ENCODE measurements at regions not wholly inside any gene's neighbourhood (a gene's known extent, or its start where the extent isn't known, plus 50 kb on each side); places are given as distances from the start of the nearest gene placed in this dataset.

DNA sequence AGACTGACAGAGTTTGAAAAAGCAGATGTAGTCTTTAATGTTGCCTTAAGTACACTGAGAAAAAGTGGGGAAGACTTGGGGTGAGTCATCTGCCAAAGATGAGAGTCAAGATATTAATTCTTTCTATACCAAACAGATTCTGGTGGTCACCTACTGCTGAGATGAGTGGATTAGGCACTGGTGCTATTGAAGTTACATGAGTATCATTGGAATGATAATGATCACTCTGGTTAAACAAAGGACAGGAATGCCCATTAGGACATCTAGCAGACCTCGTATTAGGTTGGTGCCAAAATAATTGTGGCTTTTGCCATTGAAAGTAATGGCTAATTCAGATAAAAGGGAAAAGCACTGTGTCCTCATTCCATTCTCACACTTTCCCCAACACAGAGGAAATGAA is 1588.9 kb downstream of the KCNT2 start:
- DNase-seq (ENCODE audit: low read depth in 4 of 4, low spot score in 3 of 4): no peak

DNA sequence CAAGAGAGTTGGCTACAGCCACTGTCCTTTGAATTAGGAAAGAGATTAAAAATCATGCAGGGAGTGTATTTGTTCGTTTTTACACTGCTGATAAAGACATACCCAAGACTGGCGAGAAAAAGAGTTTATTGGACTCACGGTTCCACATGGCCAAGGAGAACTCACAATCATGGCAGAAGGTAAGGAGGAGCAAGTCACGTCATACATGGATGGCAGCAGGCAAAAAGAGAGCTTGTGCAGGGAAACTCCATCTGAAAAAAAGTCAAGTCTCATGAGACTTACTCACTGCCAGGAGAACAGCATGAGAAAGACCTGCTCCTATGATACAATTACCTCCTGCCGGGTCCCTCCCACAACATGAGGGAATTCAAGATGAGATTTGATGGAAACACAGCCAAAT is 1595.2 kb downstream of the KCNT2 start:
- no peak for DNase-seq (ENCODE audit: low read depth in 4 of 4, low spot score in 3 of 4)

DNA sequence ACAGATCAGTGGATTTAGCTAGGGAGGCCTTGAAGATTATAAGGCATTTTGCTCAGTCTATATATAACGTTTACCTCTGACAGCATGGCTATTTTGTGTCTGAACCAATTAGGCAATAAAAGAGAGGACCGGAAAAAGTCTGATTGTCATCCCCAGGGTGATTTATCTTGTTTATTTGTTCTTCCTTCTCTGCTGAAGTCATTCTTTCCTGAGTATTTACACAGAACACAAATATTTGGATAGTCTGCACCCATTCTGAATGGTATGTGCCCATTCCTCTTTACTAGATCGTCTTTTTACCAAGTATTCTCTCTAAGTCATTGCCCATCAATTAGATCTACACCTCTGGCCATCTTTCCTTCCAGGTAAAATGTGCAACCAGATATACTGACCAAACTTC is 1602.9 kb downstream of the KCNT2 start:
- DNase-seq (ENCODE audit: low read depth in 4 of 4, low spot score in 3 of 4): no peak

DNA sequence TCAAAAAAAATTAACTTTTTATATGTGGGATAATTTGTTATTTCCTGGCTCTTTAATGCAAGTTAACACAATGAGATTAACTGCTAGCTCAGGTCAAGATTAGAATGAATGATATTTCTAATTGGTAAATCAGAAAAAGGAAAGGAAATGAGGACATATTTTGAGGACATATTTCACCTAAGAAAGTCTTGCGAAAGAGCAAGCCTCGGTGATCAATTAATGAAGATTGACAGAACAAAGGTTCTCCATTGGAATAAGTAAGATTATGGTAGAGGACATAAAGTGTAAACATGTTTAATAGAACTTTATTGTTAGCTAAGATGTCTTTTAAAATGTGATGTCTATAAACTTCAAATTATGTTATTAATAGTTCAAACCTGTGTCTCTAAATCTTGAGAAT is 1617.8 kb downstream of the KCNT2 start:
- DNase-seq (ENCODE audit: low read depth in 4 of 4, low spot score in 3 of 4): no peak

DNA sequence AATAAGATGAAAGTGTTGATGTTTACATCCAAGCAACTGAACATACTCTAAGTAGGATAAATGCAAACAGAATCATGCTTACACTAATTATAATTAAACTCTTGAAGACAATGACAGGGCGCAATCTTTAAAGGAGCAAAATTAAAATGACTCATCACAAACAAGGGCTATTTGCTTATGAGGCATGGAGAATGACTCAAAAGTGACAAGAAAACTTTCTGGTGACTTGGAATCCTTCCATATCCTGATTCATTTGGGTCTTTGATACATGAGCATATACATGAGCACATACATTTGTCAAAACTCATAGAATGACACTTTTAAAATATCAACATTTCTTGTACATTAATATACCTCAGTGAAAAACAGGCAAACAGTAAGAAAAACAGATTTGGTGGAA is 1632.3 kb downstream of the KCNT2 start:
- no peak for DNase-seq (ENCODE audit: low read depth in 4 of 4, low spot score in 3 of 4)

DNA sequence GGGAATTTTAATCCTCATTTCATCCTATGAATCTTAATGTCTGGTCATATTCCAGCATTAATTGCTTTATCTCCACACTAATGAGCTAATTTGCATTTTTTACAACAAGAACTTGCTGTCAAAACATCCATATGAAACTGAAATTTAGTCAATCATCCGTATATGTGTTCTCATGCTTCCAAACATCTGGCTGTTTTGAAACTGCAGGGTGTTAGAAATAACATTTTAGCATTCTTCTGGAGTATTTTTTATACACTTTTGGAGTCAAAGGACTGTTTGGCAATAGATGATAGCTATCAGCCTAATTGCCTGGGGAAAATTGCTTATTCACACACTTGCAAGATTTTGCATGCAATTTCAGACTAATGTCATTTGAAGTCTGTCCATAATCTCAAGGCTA is 1639.3 kb downstream of the KCNT2 start:
- no peak for DNase-seq (ENCODE audit: low read depth in 4 of 4, low spot score in 3 of 4)

DNA sequence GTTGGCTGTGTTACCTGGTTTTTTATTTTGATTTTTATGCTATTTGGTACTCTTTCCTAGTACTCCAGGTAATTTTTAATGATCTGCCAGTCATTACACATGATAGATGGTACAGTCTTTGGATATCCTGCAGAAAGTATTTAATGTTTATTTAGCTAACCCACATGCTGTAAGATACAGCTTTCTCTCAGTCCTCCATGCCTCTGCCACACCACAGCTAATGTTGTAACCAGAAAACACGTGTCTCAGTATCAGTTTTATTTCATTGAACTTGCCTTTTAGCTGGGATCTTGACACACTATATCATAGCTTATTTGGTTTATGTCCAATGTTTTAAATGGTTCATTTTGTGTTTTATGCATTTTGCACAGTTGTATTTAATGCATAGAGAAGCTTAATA is 1648.4 kb downstream of the KCNT2 start:
- no peak for DNase-seq (ENCODE audit: low read depth in 4 of 4, low spot score in 3 of 4)

DNA sequence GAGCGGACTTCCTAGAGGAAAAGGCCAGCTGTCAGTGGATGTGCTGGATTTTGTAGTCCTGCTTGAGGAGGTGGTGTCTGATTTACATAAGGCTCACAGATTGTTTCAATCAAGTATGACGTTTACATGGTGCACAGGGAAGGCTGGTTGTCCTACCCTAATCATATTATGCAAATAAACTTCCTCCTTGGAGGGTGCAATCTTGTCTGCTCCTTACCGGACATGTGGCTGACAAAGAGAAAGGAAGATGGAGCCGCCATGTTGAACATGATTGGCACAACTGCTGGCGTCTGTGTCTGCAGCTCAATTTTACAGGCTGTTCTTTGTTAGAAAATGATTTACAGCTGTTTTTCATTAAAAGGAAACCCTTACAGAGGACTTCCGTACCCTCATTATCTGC is 1656.1 kb downstream of the KCNT2 start:
- no peak for DNase-seq (ENCODE audit: low read depth in 4 of 4, low spot score in 3 of 4)

DNA sequence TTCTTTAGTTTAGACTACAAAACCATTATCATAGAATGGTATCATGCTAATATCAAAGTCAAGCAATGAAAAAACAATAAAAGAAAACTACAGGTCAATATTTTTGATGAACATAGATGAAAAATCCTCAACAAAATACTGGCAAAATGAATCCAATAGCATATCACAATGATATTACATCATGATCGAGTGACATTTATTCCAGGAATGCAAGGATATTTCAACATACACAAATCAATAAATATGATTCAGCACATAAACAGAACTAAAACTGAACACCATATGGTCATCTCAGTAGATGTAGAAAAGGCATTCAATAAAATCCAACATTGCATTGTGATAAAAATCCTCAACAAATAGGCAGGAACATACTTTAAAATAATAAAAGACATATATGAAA is 1657.7 kb downstream of the KCNT2 start:
- no peak for DNase-seq (ENCODE audit: low read depth in 4 of 4, low spot score in 3 of 4)

DNA sequence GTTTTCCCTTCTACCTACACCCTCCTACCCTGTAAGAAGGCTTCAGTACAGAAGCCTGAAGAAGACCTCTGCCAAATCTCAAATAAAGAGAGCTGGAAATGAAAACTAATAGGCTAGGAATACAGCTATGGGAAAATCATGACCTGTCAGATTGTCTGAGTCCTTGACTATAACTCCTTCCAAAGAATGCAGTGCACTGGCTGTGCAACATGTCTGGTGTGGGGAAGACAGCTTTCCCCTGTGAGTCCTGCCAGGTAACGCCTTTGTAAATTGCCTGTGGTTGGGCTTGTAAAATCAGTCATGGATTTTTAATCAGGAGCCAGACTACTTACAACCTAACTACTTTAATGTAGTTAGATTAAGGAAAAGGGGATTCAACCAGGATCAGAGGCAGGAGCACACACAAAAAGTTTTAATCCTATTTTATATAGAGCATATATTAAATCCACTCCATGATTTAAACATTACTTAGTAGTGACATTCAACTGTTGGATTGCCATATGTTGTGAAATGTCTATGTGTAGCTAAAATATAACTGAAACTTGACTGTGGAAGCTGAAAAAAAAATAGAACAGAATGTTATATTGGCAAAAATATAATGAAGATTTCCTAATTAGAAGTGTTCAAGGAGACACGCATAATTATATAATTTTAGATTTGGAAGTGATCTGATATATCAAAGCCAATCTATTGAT is 1667.8 kb downstream of the KCNT2 start:
- no peak for DNase-seq (ENCODE audit: low read depth in 4 of 4, low spot score in 3 of 4)

DNA sequence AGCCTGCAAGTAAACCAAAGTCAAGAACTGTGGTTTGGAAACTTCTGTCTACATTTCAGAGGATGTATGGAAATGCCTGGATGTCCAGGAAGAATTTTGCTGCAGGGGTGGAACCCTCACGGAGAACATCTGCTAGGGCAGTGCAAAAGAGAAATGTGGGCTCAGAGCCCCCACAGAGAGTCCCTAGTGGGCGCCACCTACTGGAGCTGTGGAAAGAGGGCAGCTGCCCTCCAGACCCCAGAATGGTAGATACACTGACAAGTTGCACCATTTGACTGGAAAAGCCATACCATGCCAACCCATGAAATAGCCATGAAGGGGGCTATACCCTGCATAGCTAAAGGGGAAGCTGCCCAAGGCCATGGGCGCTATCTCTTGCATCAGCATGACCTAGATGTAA is 1672.4 kb downstream of the KCNT2 start:
- DNase-seq (ENCODE audit: low read depth in 4 of 4, low spot score in 3 of 4): no peak

DNA sequence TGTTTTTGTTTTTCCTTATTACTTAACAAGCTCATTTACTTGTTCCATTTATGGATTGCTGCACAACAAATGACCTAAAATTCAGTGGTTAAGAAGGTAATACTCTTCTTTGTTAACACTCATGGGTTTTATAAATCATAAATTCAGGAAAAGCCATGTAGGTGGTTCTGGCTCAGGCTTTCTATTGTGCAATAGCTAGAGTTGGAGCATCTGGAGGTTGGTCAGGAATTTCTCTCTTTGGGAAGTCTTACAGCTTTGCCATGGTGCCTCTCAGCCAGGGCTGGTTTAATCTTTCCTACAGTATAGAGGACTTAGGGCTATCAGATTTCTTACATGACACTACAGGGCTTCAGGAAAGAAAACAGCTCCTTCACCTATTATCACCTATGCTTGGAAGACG is 1677.1 kb downstream of the KCNT2 start:
- no peak for DNase-seq (ENCODE audit: low read depth in 4 of 4, low spot score in 3 of 4)

DNA sequence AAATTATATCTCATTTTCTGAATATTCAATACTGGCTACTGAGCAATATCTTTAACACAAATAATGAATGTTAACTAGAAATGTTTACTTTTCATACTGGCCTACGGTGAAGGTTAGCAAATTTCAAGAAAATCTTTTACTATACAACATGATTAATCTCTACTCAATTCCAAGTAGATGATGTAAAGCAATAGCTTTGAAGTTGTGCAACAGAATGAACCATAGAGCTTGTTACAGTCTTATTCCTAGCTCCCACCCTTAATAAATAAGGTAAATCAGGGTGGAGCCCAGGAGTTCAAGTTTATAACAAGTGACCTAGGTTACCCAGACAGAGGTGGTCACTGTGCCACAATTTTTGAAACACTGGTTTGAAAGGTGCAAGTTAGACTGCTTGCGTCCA is 1678.1 kb downstream of the KCNT2 start:
- no peak for DNase-seq (ENCODE audit: low read depth in 4 of 4, low spot score in 3 of 4)

DNA sequence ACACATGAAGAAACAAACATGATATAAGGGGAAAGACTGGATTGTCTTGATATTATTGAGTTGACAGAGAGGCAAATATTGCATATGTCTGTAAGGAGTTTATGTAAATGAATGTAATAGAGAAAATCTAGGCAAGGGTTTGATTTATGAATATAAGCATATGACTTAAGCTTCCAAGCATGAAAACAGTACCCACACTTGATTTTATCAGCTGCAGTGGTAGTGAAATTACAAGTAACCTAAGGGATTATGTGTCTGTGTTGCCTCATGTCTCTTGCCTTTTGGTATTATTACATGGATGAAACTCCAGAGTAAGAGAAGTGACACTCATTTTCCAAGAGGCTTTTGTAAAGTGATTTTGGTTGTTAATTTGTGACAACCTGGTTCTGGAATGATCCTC is 1678.9 kb downstream of the KCNT2 start:
- DNase-seq (ENCODE audit: low read depth in 4 of 4, low spot score in 3 of 4): no peak

DNA sequence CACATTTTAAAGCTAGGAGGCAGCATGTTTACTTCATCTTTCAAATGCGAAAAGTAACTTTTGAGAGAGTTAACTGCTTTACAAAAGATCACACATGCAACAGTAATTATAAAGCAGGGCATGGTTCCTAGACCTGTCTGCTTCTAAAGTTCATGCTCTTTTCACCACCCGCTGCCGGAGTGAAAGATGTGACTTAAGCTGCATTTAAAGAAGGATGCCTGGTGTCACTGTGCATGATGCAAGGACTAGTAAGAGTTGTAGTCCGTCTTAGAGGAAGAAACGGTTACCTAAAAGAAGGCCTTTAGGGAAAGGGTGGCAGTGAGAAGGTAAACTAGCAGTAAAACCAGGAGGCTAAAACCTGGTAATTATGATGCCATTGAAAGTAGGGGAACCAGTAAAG is 1689.1 kb downstream of the KCNT2 start:
- no peak for DNase-seq (ENCODE audit: low read depth in 4 of 4, low spot score in 3 of 4)

DNA sequence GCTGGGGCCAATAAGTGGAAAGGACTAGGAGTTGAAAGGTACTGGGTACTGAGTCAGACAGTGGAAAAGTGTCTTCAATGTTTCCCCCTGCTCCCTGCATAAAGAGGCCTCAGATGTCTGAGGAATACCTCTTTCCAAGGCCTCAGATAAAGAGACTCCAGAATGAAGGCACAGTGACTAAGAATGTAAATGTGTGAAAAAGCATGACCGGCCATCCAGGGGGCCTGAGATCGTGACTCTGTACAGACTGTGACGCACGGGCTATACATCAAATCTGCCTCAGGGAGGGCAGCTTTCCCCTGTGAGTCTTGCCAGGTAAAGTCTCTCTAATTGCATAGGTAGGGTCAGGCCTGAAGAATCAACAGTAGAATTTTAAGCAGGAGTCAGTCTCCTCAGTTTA is 1690.5 kb downstream of the KCNT2 start:
- no peak for DNase-seq (ENCODE audit: low read depth in 4 of 4, low spot score in 3 of 4)

DNA sequence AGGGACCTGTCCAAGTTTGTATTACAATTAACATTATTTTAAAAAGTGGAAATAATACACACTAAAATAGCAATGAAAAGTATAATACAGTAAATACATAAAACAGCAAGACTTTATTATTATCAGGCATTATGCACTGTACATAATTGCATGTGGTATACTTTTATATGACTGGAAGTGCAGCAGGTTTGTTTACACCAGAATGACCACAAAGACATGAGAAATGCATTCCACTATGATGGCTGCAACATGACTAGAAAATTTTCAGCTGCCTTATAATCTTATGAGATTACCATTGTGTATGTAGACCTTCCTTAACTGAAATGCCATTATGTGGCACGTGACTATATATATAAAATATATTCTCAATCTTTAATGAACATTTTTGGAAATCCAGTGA is 1699.6 kb downstream of the KCNT2 start:
- no peak for DNase-seq (ENCODE audit: low read depth in 4 of 4, low spot score in 3 of 4)

DNA sequence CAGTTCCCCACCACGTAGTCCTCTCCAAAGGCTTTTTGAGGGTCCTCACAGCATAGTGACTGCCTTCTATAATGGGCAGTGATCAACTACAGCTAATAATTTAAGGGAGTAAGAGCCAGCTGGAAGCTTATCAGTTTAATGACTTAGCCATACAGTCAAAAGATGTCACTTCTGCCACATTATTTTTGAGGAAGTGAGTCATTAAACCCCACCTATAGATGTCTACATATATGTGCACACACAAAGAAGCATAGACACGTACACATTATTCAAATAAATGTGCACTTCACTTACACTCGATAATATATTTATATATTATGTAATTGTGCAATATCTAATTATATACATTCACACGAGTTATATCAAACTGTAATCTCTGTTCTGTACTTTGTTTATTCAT is 1704.7 kb downstream of the KCNT2 start:
- DNase-seq (ENCODE audit: low read depth in 4 of 4, low spot score in 3 of 4): no peak

DNA sequence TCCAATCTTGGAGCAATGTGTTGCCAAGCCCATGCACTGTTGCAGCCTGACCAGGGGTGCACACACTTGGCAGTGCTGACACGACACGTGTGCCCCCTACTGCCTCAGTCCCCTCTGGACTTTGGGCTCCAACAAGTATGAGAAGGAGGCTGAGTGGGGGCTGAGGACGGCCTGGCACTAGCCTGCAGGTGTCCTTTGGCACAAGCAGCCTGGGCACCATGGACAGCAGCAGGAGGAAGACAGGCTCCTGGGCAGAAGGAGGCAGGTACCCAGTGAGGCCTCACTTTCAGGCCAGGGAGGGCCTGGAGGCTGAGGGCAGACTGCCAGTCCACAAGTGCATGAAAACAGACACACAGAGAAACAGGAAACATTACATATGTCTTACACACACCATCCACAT is 1702.9 kb upstream of the B3GALT2 start:
- no peak for DNase-seq (ENCODE audit: low read depth in 4 of 4, low spot score in 3 of 4)

DNA sequence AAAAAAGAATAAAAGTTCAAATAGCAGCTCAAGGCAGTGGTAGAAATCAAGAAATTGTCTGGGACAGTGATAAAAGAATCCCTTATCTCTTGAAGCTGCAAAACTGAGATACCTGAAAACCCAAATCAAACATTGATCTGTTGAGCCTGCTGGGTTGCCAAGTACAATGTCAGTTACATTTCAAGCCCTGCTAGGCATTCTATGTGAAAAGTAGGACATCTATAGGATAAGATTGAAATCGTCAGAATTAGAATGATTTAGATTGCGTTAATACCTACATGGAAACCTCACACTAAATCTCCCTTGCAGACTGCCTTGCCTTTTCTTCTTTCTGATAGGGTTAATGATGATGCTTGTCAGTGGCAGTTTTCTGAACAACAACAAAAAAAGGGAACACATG is 1684.4 kb upstream of the B3GALT2 start:
- no peak for DNase-seq (ENCODE audit: low read depth in 4 of 4, low spot score in 3 of 4)

DNA sequence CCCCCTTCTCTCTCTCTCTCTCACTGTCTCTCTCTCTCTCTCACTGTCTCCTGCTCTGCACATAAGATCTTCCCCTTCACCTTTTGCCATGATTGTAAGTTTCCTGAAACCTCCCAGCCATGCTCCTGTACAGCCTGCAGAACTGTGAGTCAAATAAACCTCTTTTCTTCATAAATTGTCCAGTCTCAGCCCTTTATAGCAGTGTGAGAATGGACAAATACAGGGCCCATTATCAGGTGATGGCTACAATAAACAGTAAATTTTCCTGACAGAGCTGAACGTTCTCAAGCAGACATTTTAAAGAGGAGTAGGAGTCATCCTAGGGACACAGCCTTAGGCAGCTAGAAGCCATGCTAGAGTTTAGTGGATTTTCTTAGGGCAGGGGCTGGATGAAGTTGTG is 1679.7 kb upstream of the B3GALT2 start:
- no peak for DNase-seq (ENCODE audit: low read depth in 4 of 4, low spot score in 3 of 4)

DNA sequence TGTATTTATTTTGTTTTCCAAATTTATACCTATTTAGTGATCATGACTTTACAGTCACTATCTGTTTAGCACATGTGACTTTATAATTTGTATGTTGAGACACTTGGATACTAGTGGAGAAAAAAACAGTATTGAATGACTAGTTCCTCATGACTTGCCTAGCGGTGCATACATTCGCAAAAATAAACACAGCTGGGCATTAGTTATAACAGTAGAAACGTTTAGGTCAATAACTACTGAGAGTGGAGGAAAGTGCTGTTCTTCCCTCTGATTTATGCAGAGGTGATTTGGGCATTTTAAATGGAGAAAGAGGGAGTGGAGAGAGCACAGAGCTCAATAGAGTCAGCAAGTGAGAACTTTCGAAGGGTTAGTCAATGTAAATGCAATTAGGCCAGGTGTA is 1679.0 kb upstream of the B3GALT2 start:
- DNase-seq (ENCODE audit: low read depth in 4 of 4, low spot score in 3 of 4): no peak

DNA sequence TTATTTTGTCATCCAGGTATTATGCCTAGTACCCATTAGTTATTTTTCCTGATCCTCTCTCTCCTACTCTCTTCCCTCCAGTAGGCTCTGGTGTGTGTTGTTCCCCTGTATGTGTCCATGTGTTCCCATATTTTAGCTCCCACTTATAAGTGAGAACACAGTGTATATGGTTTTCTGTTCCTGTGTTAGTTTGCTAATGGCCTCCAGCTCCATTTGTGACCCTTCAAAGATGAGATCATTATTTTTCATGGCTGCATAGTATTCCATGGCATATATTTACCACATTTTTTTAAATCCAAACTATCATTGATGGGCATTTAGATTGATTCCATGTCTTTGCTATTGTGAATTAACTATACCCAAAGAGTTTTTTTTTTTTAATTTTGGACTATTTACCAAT is 1675.7 kb upstream of the B3GALT2 start:
- DNase-seq (ENCODE audit: low read depth in 4 of 4, low spot score in 3 of 4): no peak
